ENCODE measurements at regions not wholly inside any gene's neighbourhood (a gene's known extent, or its start where the extent isn't known, plus 50 kb on each side); places are given as distances from the start of the nearest gene placed in this dataset.

- no peak for TF ChIP-seq PRDM2 (tag by site-specific recombination; IDR thresholded peaks at IDR 0.05; ENCODE audit: borderline replicate concordance)
- TF ChIP-seq ZSCAN4 (tag by site-specific recombination; IDR thresholded peaks at IDR 0.05): no peak
- TF ChIP-seq ZNF202 (tag by site-specific recombination; IDR thresholded peaks at IDR 0.05; ENCODE audit: borderline replicate concordance): no peak
- no peak for TF ChIP-seq ZXDB (tag by site-specific recombination; IDR thresholded peaks at IDR 0.05)
- no peak for TF ChIP-seq ZNF488 (tag by site-specific recombination; IDR thresholded peaks at IDR 0.05)
- TF ChIP-seq ZNF660 (tag by site-specific recombination; IDR thresholded peaks at IDR 0.05): no peak
- no peak for TF ChIP-seq RBAK (tag by site-specific recombination; IDR thresholded peaks at IDR 0.05)
- no peak for TF ChIP-seq BCL11A (tag by site-specific recombination; IDR thresholded peaks at IDR 0.05; ENCODE audit: low read depth)
Observed at GRCh38 chr20:60840971-60841370, 411.1 kb upstream of the CDH4 start (continued).

GRCh38 chr20:60845146-60845545 lies 406.9 kb upstream of the CDH4 start:
- Histone ChIP-seq H3K36me3 (ENCODE audit: control insufficient read depth in 2 of 2, insufficient read depth in 1 of 2, low read length in 2 of 2) (no peaks in the 10 kb centered on the region), H3K4me1 (ENCODE audit: control insufficient read depth, insufficient read depth, low read length) (no peaks in the 10 kb centered on the region), H3K9me3 (ENCODE audit: control insufficient read depth, insufficient read depth, low read depth, low read length) (no peaks in the 10 kb centered on the region), H3K4me3 (ENCODE audit: low read depth, low read length) (no peak overlapping the region), H3K27ac (ENCODE audit: extremely low read depth, low read depth, low read length) (no peak overlapping the region)
- POLR2A ChIA-PET: no interaction called here
- CTCF ChIA-PET: no interaction called here
- TF ChIP-seq TCF7L2 (IDR thresholded peaks at IDR 0.05; ENCODE audit: borderline replicate concordance, low read depth, low read length): no peak
- peak; percentile 28; the same call in 1 of the 2 replicates for TF ChIP-seq ZFHX2 (tag by site-specific recombination; conservative IDR thresholded peaks at IDR 0.05)

DNA sequence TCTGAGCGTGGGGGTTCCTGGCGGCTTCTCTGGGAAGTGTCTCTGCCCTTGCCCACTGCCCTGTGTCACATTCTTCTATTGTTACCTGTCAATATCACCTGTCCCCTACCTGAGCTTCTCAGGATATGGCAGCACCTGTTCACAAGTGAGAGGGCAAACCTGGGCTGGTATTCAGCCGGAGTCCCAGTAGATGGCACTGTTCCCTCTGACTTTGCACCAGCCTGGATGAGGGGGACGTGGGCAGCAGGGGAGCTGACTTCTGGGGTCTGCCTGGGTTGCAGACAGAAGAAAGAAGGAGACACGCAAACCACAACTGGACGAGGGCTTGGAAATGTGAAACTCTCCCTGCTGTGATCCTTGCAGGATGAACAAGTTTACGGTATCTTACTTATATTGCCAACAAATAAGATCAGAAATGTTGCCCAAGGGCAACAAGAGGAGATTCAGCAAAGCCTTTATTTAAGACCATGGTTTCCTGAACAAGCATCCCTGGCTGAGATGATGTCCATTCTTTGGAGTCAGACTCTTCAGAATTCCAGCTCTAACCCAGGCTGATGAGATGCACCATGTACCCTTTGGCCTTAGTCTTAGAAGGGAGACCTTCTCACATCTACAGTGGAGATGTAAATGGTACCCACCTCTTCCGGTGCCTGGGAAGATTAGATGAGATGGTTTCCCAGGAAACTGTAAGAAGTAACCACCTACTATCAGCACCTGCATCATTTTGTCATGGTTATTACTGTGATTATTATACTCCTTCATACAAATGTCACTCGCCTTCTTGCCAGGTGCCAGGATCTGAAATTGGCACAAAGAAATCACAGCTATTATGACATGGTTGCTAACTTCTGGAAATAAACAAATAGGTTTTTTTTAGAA lies 400.0 kb upstream of the CDH4 start:
- Histone ChIP-seq H3K9me3 (ENCODE audit: control insufficient read depth, insufficient read depth, low read depth, low read length) (no peaks in the 10 kb centered on the region), H3K4me3 (ENCODE audit: low read depth, low read length) (no peak overlapping the region), H3K4me1 (ENCODE audit: control insufficient read depth, insufficient read depth, low read length) (no peaks in the 10 kb centered on the region), H3K27ac (ENCODE audit: extremely low read depth, low read depth, low read length) (no peak overlapping the region), H3K36me3 (ENCODE audit: control insufficient read depth in 2 of 2, insufficient read depth in 1 of 2, low read length in 2 of 2) (no peaks in the 10 kb centered on the region)
- ChIA-PET CTCF (interaction anchor here (0.6 to 2.1 kb wide), 8 partner anchors 12 to 549 kb away, joined by 3 to 14 read pairs (median 4); no protein-coding TSS in a partner anchor), POLR2A (no interaction called here)
- TF ChIP-seq ZNF623 (tag by site-specific recombination; IDR thresholded peaks at IDR 0.05) (no peak), ZNF654 (tag by site-specific recombination; IDR thresholded peaks at IDR 0.05; ENCODE audit: low read depth) (peak; percentile 51)
- TF ChIP-seq, protein P1, sequence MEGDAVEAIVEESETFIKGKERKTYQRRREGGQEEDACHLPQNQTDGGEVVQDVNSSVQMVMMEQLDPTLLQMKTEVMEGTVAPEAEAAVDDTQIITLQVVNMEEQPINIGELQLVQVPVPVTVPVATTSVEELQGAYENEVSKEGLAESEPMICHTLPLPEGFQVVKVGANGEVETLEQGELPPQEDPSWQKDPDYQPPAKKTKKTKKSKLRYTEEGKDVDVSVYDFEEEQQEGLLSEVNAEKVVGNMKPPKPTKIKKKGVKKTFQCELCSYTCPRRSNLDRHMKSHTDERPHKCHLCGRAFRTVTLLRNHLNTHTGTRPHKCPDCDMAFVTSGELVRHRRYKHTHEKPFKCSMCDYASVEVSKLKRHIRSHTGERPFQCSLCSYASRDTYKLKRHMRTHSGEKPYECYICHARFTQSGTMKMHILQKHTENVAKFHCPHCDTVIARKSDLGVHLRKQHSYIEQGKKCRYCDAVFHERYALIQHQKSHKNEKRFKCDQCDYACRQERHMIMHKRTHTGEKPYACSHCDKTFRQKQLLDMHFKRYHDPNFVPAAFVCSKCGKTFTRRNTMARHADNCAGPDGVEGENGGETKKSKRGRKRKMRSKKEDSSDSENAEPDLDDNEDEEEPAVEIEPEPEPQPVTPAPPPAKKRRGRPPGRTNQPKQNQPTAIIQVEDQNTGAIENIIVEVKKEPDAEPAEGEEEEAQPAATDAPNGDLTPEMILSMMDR (tag by site-specific recombination; IDR thresholded peaks at IDR 0.05): 0 out of 2 replicates have a peak, but pooled peaks have one; percentile 25

All from HEK293 (cell line).